Tibial nerve (tissue), 4 donors: ENCODE measurements at regions not wholly inside any gene's neighbourhood (a gene's known extent, or its start where the extent isn't known, plus 50 kb on each side); places are given as distances from the start of the nearest gene placed in this dataset.

ENCODE experiments used
- DNase-seq, 2 donors: peaks; one replicate each; pipeline ENCODE4 v3.0.0-alpha.2; 2019; ENCODE audit warnings: low spot score in 2 of 2
- H3K27ac ChIP-seq, 4 donors: fragments of 200-600 bp; sonication (generic) in 3 of 4; one replicate each; pipeline ENCODE4 v1.5.1; 2017 to 2019; ENCODE audit warnings: mild to moderate bottlenecking in 1 of 4
- H3K27me3 ChIP-seq, 2 donors: fragments of 200-600 bp; sonication (generic) in 1 of 2; one replicate each; pipeline versions ENCODE4 v1.5.1 to v1.6.0; 2017 to 2019
- H3K36me3 ChIP-seq, 3 donors: fragments of 200-600 bp; sonication (generic); one replicate each; pipeline ENCODE4 v1.5.1; 2018 to 2019
- H3K4me1 ChIP-seq, 4 donors: fragments of 200-600 bp; sonication (generic) in 3 of 4; one replicate each; pipeline ENCODE4 v1.5.1; 2017 to 2019
- H3K4me3 ChIP-seq, 4 donors: fragments of 200-600 bp; sonication (generic) in 3 of 4; one replicate each; pipeline ENCODE4 v1.5.1; 2017 to 2019; ENCODE audit warnings: mild to moderate bottlenecking in 1 of 4, moderate library complexity in 1 of 4
- H3K9me3 ChIP-seq, 4 donors: fragments of 200-600 bp; sonication (generic) in 3 of 4; one replicate each; pipeline ENCODE4 v1.5.1; 2017 to 2019
- CTCF ChIP-seq, 5 experiments: fragments of 200-600 bp in 3 of 5; fragments of 450-650 bp in 2 of 5; sonication (generic) in 3 of 5; IDR thresholded peaks; one replicate each; pipeline ENCODE4 v1.5.1; 2016 to 2019; ENCODE audit warnings: antibody characterized with exemption in 5 of 5, mild to moderate bottlenecking in 3 of 5, moderate library complexity in 2 of 5
- EP300 ChIP-seq, 2 donors: sonication (generic); formaldehyde crosslinking; IDR thresholded peaks; one replicate each; pipeline ENCODE4 v1.6.1; 2017; ENCODE audit warnings: antibody characterized with exemption in 2 of 2, mild to moderate bottlenecking in 1 of 2
- POLR2A ChIP-seq, 2 donors: fragments of 450-650 bp; IDR thresholded peaks; one replicate each; pipeline ENCODE4 v1.6.1; 2017; ENCODE audit warnings: antibody characterized with exemption in 2 of 2, mild to moderate bottlenecking in 2 of 2, moderate library complexity in 2 of 2
- WGBS, 2 donors: methylation state at CpG; one replicate each; pipeline ENCODE4 v1.1.5; 2018; 5-methylcytosine and 5-hydroxymethylcytosine counted together

DNA sequence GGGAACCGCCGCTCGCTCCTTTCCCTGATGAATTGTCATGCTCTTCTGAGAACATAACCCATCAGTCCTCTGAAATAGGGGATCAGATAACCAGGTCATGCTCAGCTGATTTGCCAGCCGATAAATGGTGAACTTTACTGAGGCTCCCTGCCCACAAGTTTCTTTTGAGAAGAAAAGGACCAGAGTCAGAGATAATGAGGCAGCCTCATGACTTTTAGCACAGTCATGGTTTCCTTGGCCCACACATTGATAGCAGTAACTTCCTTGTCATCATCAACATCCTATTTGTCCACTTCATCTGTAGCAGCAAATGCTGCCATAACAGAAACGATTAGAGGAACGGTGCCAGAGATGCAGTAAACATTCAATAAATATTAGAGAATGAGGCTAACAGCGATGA lies 509.0 kb downstream of the GATA3 start:
- peaks cover 0 to 3% (median 0%) of the 10 kb centered on the region in 4 donors for H3K9me3 ChIP-seq
- TF ChIP-seq POLR2A (IDR thresholded peaks at IDR 0.05), result no peak
- no peak for TF ChIP-seq EP300 (IDR thresholded peaks at IDR 0.05)
- TF ChIP-seq CTCF (IDR thresholded peaks at IDR 0.05), result no peak
- H3K36me3 ChIP-seq, result no peaks in the 10 kb centered on the region
- H3K4me1 ChIP-seq, result no peaks in the 10 kb centered on the region
- H3K27me3 ChIP-seq, result no peaks in the 10 kb centered on the region
- no peak overlapping the region for H3K4me3 ChIP-seq
- no peak for DNase-seq
- H3K27ac ChIP-seq, result no peak overlapping the region
- WGBS, 2 donors, result 90 to 91% methylated on average over 7 of the region's 7 CpGs

GRCh38 chr10:8566737-8567136 lies 512.2 kb downstream of the GATA3 start:
- H3K27ac ChIP-seq, result no peak overlapping the region
- no peak overlapping the region for H3K4me3 ChIP-seq
- H3K27me3 ChIP-seq, result no peaks in the 10 kb centered on the region
- H3K9me3 ChIP-seq, result no peaks in the 10 kb centered on the region
- H3K4me1 ChIP-seq, result no peaks in the 10 kb centered on the region
- no peak for DNase-seq
- no peaks in the 10 kb centered on the region for H3K36me3 ChIP-seq
- 89 to 91% methylated on average over 3 of the region's 3 CpGs for WGBS, 2 donors
- TF ChIP-seq EP300 (IDR thresholded peaks at IDR 0.05) (no peak), POLR2A (IDR thresholded peaks at IDR 0.05) (no peak), CTCF (IDR thresholded peaks at IDR 0.05) (no peak)

- H3K27me3 ChIP-seq, result no peaks in the 10 kb centered on the region
- H3K36me3 ChIP-seq, result no peaks in the 10 kb centered on the region
- H3K9me3 ChIP-seq, result no peaks in the 10 kb centered on the region
- TF ChIP-seq POLR2A (IDR thresholded peaks at IDR 0.05) (no peak), EP300 (IDR thresholded peaks at IDR 0.05) (no peak), CTCF (IDR thresholded peaks at IDR 0.05) (no peak)
- H3K27ac ChIP-seq, result no peak overlapping the region
- H3K4me3 ChIP-seq, result no peak overlapping the region
- H3K4me1 ChIP-seq, result no peaks in the 10 kb centered on the region
- WGBS, 2 donors, result 60 to 81% methylated on average over 4 of the region's 4 CpGs
- no peak for DNase-seq
Observed at GRCh38 chr10:8568401-8568800, 513.9 kb downstream of the GATA3 start.

DNA sequence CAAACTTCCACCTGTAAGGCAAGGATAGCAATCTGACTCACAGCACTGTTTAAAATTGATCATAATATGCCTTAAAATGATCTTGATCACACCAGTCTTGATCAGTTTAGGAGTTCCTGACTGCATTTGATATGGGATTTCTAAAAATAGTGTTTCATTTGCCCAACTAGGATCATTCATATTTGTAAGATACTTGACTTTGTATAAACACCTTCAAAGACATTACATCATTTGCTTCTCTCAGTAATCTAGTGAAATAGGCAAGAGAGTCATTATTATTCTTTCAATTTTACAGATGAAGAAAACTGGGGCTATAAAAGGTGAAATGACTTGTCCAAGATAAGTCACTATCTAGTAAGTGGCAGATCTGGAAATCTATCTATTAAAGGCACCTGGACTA lies 521.1 kb downstream of the GATA3 start:
- Histone ChIP-seq H3K4me1 (no peaks in the 10 kb centered on the region), H3K27me3 (no peaks in the 10 kb centered on the region), H3K36me3 (no peaks in the 10 kb centered on the region), H3K9me3 (peaks cover 0 to 4% (median 0%) of the 10 kb centered on the region in 4 donors), H3K27ac (no peak overlapping the region), H3K4me3 (no peak overlapping the region)
- TF ChIP-seq EP300 (IDR thresholded peaks at IDR 0.05), result no peak
- TF ChIP-seq POLR2A (IDR thresholded peaks at IDR 0.05), result no peak
- TF ChIP-seq CTCF (IDR thresholded peaks at IDR 0.05), result no peak
- DNase-seq, result no peak

- H3K27me3 ChIP-seq, result no peaks in the 10 kb centered on the region
- 91 to 93% methylated on average over 1 of the region's 1 CpG for WGBS, 2 donors
- DNase-seq, result no peak
- TF ChIP-seq POLR2A (IDR thresholded peaks at IDR 0.05) (no peak), EP300 (IDR thresholded peaks at IDR 0.05) (no peak), CTCF (IDR thresholded peaks at IDR 0.05) (no peak)
- peaks cover 0 to 4% (median 0%) of the 10 kb centered on the region in 4 donors for H3K9me3 ChIP-seq
- H3K27ac ChIP-seq, result no peak overlapping the region
- no peak overlapping the region for H3K4me3 ChIP-seq
- H3K4me1 ChIP-seq, result no peaks in the 10 kb centered on the region
- H3K36me3 ChIP-seq, result no peaks in the 10 kb centered on the region
Observed at GRCh38 chr10:8576281-8576680, 521.8 kb downstream of the GATA3 start.
